NCI-H146 treated with DMSO at 0.1 percent for 48 hours (cell line): ENCODE measurements at regions not wholly inside any gene's neighbourhood (a gene's known extent, or its start where the extent isn't known, plus 50 kb on each side); places are given as distances from the start of the nearest gene placed in this dataset.
A peak's percentile ranks its signal among the peaks of the same experiment; 100 is the strongest.

Experiments
- DNase-seq: peaks from one replicate; lab custom pipeline; 2025; ENCODE audit not compliant: unreplicated experiment; lab: John Stamatoyannopoulos, UW

DNA sequence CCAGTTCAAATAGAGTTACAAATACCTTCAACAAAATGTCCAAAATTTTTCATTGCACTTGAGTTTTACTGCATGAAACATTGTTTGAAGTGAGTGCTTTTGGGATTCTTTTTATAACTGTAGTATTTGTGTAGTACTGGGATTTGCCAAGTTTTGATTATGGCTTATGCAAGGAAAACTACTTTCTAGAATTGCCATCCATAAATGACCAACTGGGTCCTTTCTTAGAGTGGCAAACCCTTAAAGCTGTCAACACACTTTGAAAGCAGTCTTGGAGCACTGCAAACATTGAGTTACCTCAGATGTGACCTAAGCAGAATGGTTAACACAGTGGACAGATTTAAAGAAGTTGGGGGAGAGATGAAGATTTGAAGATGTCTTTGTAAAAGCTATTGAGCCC lies 379.6 kb upstream of the ZNF608 start:
- DNase-seq = no peak

GRCh38 chr5:125129151-125129806 lies 382.8 kb upstream of the ZNF608 start:
- no peak for DNase-seq

DNA sequence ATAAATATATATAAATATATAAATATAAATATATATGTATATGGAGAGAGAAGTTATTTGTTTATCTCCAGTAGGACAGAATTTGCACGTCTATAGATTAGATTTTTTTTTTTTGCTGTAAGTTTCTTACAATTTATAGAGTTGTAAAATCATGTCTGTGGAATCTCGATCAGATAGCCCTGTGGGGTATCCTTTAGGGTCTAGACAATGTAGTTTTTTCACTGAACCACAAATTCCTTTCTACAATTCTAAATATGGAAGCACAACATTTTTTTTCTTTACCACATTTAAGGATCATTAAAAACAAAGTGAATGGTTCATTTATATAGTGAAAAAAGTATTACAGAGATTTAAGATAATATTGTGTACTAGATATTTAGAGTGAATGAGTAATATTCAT lies 384.2 kb upstream of the ZNF608 start:
- no peak for DNase-seq

- DNase-seq = no peak
Measured at GRCh38 chr5:125134216-125135081, 388.0 kb upstream of the ZNF608 start.

DNA sequence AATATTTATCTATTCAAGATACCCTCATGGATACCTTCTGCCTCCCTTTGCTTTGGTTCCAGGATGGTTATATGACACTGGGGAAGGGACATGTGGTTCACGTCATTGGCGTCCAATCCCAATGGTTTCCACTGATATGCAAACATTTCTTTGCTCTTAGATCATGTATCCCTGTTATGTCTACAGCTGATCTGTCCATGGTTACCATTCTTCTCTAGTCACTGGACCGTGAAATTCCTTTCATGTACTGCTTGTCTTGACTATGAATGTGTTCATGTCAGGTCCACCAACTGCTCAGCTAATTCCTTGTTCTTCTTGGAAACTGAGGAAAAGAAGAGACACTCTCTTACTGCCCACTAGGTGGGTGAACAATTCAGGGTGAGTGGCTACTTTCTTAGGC lies 391.1 kb upstream of the ZNF608 start:
- DNase-seq = peak; percentile 6

DNA sequence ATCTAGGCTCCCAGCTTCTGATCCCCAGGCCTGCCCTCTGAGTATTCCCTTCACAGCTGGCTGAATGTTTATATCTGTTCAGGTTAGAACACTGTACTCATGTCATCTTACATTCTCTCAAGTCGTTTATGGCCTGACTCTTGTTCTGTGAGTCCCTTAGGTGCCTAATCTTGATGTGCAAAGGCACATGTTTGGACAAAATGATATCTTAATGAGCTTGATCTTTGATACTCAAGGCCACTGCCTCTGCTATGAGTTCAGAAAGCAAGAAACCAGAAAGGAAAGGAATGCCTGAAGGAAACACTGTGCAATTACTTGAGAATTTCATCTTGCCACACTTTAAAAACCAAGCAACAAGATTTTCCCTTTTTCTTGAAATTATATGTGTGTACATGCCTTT lies 391.8 kb upstream of the ZNF608 start:
- no peak for DNase-seq

DNA sequence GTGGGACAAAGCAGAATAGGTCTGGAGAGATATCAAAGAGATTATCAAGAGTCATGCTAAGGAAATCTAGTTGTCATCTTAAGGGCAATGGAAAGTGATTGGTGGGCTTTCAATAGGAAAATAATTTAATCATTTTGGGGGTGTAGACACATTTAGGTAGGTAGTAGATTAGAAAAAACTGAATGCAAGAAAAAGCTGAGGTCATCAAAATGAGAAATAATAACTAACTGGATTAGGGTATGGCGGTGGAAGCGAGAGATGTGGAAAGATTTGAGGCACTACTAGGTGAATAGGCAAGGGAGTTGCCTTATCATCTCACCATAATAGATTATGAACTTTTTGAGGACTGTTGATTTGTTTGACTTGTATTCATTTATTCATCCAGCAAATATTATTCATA lies 393.2 kb upstream of the ZNF608 start:
- no peak for DNase-seq

GRCh38 chr5:125140220-125140619 lies 393.8 kb upstream of the ZNF608 start:
- DNase-seq = no peak

DNA sequence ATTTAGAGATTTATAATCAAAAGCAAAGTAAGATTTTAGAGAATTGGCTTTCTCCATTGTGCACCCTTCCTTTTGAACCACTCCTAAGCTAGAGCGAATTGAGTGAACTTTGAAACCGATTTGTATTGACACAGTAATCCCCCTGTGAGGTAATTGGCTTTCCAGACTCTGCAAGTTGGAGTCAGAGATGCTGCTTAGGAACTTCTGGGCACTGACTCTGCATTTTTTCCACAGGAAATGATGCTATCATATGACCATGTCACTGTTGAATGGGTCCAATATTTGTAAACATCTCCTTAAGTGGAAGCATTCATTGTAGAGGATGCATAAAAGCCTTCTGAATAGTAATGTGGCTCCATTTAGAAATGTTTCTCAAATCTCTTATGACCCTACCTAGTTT lies 394.4 kb upstream of the ZNF608 start:
- no peak for DNase-seq

- DNase-seq = no peak
Measured at GRCh38 chr5:125142458-125142857, 396.0 kb upstream of the ZNF608 start.

GRCh38 chr5:125143011-125143410 lies 396.6 kb upstream of the ZNF608 start:
- no peak for DNase-seq

- DNase-seq = no peak
Measured at GRCh38 chr5:125148076-125148475, 401.6 kb upstream of the ZNF608 start.

DNA sequence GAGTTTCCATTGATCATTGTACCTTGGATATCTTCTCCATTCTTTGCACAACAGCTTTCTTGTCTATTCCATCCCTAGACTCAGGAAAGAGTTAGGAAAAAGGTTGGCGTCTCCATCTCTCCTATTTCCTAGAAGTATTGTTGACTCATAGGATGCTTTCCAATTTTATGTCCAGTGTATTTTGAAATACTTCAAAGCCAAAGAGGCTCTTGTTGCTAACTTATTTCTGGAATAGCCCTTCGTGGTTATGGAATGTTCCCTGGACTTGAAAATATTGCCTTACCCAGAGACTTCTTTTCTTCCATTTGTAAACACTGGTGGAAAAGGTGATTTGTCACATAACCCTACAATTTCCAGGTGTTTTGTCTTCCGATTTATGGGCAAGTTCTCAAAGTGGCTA lies 402.3 kb upstream of the ZNF608 start:
- DNase-seq = no peak

- DNase-seq = no peak
Measured at GRCh38 chr5:125149110-125149509, 402.7 kb upstream of the ZNF608 start.

DNA sequence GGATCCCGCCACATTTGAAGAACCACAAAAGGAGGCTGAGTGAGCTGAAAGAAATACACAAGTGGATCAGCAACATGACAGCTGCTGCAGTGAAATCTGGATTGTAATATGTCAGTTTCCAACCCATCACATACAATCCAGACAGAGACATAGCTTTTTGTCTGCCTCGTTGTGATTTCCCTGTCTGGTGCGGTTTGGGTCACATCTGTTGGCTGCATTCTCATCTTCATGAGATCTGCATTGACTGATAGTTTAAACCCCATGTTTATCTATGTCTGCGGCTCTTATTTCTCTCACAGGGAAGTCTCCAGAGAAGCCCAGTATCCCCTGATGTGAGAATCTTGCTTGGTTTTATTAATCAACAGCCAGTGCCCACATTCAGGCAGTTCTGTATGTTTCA lies 403.1 kb upstream of the ZNF608 start:
- DNase-seq = no peak

- DNase-seq = no peak
Measured at GRCh38 chr5:125150041-125150669, 403.7 kb upstream of the ZNF608 start.

- DNase-seq = no peak
Measured at GRCh38 chr5:125151150-125151900, 404.9 kb upstream of the ZNF608 start.

DNA sequence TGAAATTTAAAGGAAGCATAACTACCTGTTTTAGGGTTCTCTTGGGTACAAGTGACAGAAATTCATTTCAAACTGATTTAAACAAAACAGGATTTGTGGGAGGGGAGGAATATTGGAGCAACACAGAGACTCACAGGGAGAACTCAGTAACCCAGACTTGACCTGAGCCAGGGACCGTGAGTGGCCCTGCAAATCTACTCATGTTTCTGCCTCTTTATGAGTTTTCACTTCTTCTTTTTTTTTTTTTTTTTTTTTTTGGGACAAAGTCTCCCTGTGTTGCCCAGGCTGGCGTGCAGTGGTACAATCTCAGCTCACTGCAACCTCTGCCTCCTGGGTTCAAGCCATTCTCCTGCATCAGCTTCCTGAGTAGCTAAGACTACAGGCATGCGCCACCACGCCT lies 405.6 kb upstream of the ZNF608 start:
- no peak for DNase-seq

- no peak for DNase-seq
Measured at GRCh38 chr5:125152461-125153189, 406.2 kb upstream of the ZNF608 start.

DNA sequence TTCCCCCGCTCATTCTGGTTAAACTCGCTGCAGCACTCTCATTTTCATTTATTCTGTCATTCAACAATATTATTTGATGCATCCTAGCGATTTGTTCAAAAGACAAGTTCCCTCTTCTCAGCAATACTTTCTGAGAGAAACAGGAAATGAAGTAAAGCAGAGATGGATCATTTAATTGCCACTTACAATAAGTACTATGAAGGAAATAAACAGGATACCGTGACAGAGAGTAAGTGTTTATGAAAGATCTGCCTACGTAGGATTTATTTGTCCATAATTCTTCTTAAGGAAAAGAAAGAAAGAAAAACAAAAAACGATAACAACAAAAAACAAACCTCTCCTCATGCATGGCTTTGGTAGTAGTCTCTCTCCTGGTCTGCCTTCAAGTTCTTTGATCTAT lies 406.8 kb upstream of the ZNF608 start:
- no peak for DNase-seq
